GM23338 (cell line): ENCODE measurements at regions not wholly inside any gene's neighbourhood (a gene's known extent, or its start where the extent isn't known, plus 50 kb on each side); places are given as distances from the start of the nearest gene placed in this dataset.

Experiments
- ATAC-seq: fragments of 200-7000 bp; cut with Tn5 transposase; 3 replicates; pipeline ENCODE4 v1.9.1; 2020
- DNase-seq: peaks from one replicate; pipeline ENCODE4 v3.0.0-alpha.2; 2015; ENCODE audit warnings: low spot score
- H2AFZ ChIP-seq: fragments of 200-600 bp; sonication (generic); 2 replicates; pipeline ENCODE4 v1.8.0; 2016; ENCODE audit warnings: antibody characterized with exemption, mild to moderate bottlenecking, moderate library complexity
- H3F3A ChIP-seq: fragments of 200-600 bp; sonication (generic); replicated peaks from 2 replicates; pipeline ENCODE4 v1.8.0; 2017; ENCODE audit warnings: antibody characterized with exemption, mixed run types, low read depth
- H3K27ac ChIP-seq: fragments of 200-600 bp; sonication (generic); 2 replicates; pipeline ENCODE4 v1.6.1; 2016; ENCODE audit warnings: low read depth
- H3K27me3 ChIP-seq: fragments of 200-600 bp; sonication (generic); 2 replicates; pipeline ENCODE4 v1.8.0; 2016; ENCODE audit warnings: mild to moderate bottlenecking, mixed run types, moderate library complexity; ENCODE audit not compliant: insufficient read depth
- H3K36me3 ChIP-seq: fragments of 200-600 bp; sonication (generic); 2 replicates; pipeline ENCODE4 v1.8.0; 2016; ENCODE audit warnings: mild to moderate bottlenecking; ENCODE audit not compliant: insufficient read depth
- H3K4me1 ChIP-seq: fragments of 200-600 bp; sonication (generic); 2 replicates; pipeline ENCODE4 v1.8.0; 2016; ENCODE audit warnings: mild to moderate bottlenecking, moderate library complexity; ENCODE audit not compliant: insufficient read depth
- H3K4me2 ChIP-seq: fragments of 200-600 bp; sonication (generic); 2 replicates; pipeline ENCODE4 v1.7.1; 2017; ENCODE audit warnings: mixed run types
- H3K4me3 ChIP-seq: fragments of 200-600 bp; sonication (generic); 2 replicates; pipeline ENCODE4 v1.6.1; 2016; ENCODE audit warnings: mixed run types
- H3K79me2 ChIP-seq: fragments of 200-600 bp; sonication (generic); replicated peaks from 2 replicates; pipeline ENCODE4 v1.8.0; 2017; ENCODE audit warnings: mild to moderate bottlenecking; ENCODE audit not compliant: insufficient read depth
- H3K9me2 ChIP-seq: fragments of 200-600 bp; sonication (generic); 2 replicates; pipeline ENCODE4 v1.8.0; 2017; ENCODE audit not compliant: insufficient read depth
- H4K20me1 ChIP-seq: fragments of 200-600 bp; sonication (generic); replicated peaks from 2 replicates; pipeline ENCODE4 v1.8.0; 2017; ENCODE audit warnings: mild to moderate bottlenecking; ENCODE audit not compliant: insufficient read depth
- H3K27ac Mint-ChIP-seq: 2 replicates; pipeline ENCODE4 v1.8.0; 2020; ENCODE audit warnings: inconsistent platforms, mild to moderate bottlenecking, moderate library complexity, mixed read lengths
- H3K27me3 Mint-ChIP-seq: 3 replicates; pipeline ENCODE4 v1.8.0; 2022; ENCODE audit warnings: low read depth, mild to moderate bottlenecking, moderate library complexity, mixed read lengths, inconsistent platforms; ENCODE audit not compliant: insufficient read depth, poor library complexity
- H3K36me3 Mint-ChIP-seq: 3 replicates; pipeline ENCODE4 v1.8.0; 2021; ENCODE audit warnings: low read depth, mild to moderate bottlenecking, inconsistent platforms, moderate library complexity, mixed read lengths
- H3K4me1 Mint-ChIP-seq: 3 replicates; pipeline ENCODE4 v1.8.0; 2020; ENCODE audit warnings: mild to moderate bottlenecking, inconsistent platforms, mixed read lengths
- H3K4me3 Mint-ChIP-seq: 3 replicates; pipeline ENCODE4 v1.8.0; 2021; ENCODE audit warnings: moderate library complexity, mild to moderate bottlenecking, inconsistent platforms, mixed read lengths
- H3K9me3 Mint-ChIP-seq: 3 replicates; pipeline ENCODE4 v1.8.0; 2020; ENCODE audit warnings: moderate library complexity, mild to moderate bottlenecking, inconsistent platforms, mixed read lengths
- CREB1 ChIP-seq: fragments of 250-450 bp; sonication (Bioruptor Pico); IDR thresholded peaks from 2 replicates; pipeline ENCODE4 v1.5.0; 2020; ENCODE audit warnings: low read depth, mild to moderate bottlenecking, moderate library complexity
- NANOG ChIP-seq: IDR thresholded peaks from 2 replicates; pipeline ENCODE4 v1.6.1; 2016; ENCODE audit warnings: antibody characterized with exemption, borderline replicate concordance
- ZNF331 ChIP-seq: fragments of 250-450 bp; sonication (Bioruptor Pico); IDR thresholded peaks from 2 replicates; pipeline ENCODE4 v1.5.0; 2020; ENCODE audit warnings: low read depth, mild to moderate bottlenecking, moderate library complexity
- TF ChIP-seq, protein P1 (sequence below): IDR thresholded peaks from 2 replicates; pipeline ENCODE4 v1.6.1; 2016; ENCODE audit warnings: antibody characterized with exemption
- TF ChIP-seq, protein P2 (sequence below): IDR thresholded peaks from one replicate; pipeline ENCODE4 v1.6.1; 2018; ENCODE audit warnings: antibody characterized with exemption; ENCODE audit not compliant: unreplicated experiment
- TF ChIP-seq, protein P3 (sequence below): fragments of 250-450 bp; sonication (Bioruptor Pico); IDR thresholded peaks from 2 replicates; pipeline ENCODE4 v1.5.0; 2020; ENCODE audit warnings: mild to moderate bottlenecking, moderate library complexity

DNA sequence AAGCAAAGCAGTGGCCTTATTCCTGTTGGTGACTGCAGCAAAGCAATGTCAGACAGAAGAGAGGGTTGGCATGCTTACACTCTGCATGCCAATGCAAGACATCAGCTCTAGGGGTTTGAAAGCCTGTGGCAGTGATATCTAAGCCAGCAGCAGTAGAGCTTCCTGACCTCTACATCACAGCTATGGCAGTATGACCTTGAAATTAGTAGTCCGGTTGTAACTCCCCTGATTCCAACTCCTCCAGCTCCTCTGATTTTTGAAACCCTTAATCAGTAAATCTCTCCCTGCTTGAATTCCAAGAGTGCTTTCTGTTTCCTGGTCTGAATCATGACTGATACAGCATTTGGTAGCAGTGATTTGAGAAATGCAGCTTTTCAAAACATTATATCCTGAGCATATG, 60.0 kb upstream of the LRP1B start:
- no peak overlapping the region for H3K27ac ChIP-seq
- H3K79me2 ChIP-seq = no peaks in the 10 kb centered on the region
- no peaks in the 10 kb centered on the region for H3K36me3 Mint-ChIP-seq
- DNase-seq (peak; percentile 5), ATAC-seq (peak; percentile 36; the same call in 2 of the 3 replicates)
- peaks cover 8% of the 10 kb centered on the region; the same call in 2 of the 3 replicates for H3K4me1 Mint-ChIP-seq
- H3K9me3 Mint-ChIP-seq = no peaks in the 10 kb centered on the region
- no peaks in the 10 kb centered on the region for H4K20me1 ChIP-seq
- no peaks in the 10 kb centered on the region for H3K27me3 ChIP-seq
- no peaks in the 10 kb centered on the region for H3K36me3 ChIP-seq
- no peak overlapping the region for H3K4me3 ChIP-seq
- no peaks in the 10 kb centered on the region for H3F3A ChIP-seq
- no peak overlapping the region for H2AFZ ChIP-seq
- no peaks in the 10 kb centered on the region for H3K9me2 ChIP-seq
- no peaks in the 10 kb centered on the region for H3K27me3 Mint-ChIP-seq
- no peak overlapping the region for H3K4me3 Mint-ChIP-seq
- H3K4me2 ChIP-seq = no peak overlapping the region
- H3K27ac Mint-ChIP-seq = no peak overlapping the region
- TF ChIP-seq, protein P1, sequence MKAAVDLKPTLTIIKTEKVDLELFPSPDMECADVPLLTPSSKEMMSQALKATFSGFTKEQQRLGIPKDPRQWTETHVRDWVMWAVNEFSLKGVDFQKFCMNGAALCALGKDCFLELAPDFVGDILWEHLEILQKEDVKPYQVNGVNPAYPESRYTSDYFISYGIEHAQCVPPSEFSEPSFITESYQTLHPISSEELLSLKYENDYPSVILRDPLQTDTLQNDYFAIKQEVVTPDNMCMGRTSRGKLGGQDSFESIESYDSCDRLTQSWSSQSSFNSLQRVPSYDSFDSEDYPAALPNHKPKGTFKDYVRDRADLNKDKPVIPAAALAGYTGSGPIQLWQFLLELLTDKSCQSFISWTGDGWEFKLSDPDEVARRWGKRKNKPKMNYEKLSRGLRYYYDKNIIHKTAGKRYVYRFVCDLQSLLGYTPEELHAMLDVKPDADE = no peak
- TF ChIP-seq NANOG = no peak
- TF ChIP-seq, protein P2, sequence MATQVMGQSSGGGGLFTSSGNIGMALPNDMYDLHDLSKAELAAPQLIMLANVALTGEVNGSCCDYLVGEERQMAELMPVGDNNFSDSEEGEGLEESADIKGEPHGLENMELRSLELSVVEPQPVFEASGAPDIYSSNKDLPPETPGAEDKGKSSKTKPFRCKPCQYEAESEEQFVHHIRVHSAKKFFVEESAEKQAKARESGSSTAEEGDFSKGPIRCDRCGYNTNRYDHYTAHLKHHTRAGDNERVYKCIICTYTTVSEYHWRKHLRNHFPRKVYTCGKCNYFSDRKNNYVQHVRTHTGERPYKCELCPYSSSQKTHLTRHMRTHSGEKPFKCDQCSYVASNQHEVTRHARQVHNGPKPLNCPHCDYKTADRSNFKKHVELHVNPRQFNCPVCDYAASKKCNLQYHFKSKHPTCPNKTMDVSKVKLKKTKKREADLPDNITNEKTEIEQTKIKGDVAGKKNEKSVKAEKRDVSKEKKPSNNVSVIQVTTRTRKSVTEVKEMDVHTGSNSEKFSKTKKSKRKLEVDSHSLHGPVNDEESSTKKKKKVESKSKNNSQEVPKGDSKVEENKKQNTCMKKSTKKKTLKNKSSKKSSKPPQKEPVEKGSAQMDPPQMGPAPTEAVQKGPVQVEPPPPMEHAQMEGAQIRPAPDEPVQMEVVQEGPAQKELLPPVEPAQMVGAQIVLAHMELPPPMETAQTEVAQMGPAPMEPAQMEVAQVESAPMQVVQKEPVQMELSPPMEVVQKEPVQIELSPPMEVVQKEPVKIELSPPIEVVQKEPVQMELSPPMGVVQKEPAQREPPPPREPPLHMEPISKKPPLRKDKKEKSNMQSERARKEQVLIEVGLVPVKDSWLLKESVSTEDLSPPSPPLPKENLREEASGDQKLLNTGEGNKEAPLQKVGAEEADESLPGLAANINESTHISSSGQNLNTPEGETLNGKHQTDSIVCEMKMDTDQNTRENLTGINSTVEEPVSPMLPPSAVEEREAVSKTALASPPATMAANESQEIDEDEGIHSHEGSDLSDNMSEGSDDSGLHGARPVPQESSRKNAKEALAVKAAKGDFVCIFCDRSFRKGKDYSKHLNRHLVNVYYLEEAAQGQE = no peak
- TF ChIP-seq ZNF331 (CRISPR knock-in tag) = no peak
- TF ChIP-seq, protein P3, sequence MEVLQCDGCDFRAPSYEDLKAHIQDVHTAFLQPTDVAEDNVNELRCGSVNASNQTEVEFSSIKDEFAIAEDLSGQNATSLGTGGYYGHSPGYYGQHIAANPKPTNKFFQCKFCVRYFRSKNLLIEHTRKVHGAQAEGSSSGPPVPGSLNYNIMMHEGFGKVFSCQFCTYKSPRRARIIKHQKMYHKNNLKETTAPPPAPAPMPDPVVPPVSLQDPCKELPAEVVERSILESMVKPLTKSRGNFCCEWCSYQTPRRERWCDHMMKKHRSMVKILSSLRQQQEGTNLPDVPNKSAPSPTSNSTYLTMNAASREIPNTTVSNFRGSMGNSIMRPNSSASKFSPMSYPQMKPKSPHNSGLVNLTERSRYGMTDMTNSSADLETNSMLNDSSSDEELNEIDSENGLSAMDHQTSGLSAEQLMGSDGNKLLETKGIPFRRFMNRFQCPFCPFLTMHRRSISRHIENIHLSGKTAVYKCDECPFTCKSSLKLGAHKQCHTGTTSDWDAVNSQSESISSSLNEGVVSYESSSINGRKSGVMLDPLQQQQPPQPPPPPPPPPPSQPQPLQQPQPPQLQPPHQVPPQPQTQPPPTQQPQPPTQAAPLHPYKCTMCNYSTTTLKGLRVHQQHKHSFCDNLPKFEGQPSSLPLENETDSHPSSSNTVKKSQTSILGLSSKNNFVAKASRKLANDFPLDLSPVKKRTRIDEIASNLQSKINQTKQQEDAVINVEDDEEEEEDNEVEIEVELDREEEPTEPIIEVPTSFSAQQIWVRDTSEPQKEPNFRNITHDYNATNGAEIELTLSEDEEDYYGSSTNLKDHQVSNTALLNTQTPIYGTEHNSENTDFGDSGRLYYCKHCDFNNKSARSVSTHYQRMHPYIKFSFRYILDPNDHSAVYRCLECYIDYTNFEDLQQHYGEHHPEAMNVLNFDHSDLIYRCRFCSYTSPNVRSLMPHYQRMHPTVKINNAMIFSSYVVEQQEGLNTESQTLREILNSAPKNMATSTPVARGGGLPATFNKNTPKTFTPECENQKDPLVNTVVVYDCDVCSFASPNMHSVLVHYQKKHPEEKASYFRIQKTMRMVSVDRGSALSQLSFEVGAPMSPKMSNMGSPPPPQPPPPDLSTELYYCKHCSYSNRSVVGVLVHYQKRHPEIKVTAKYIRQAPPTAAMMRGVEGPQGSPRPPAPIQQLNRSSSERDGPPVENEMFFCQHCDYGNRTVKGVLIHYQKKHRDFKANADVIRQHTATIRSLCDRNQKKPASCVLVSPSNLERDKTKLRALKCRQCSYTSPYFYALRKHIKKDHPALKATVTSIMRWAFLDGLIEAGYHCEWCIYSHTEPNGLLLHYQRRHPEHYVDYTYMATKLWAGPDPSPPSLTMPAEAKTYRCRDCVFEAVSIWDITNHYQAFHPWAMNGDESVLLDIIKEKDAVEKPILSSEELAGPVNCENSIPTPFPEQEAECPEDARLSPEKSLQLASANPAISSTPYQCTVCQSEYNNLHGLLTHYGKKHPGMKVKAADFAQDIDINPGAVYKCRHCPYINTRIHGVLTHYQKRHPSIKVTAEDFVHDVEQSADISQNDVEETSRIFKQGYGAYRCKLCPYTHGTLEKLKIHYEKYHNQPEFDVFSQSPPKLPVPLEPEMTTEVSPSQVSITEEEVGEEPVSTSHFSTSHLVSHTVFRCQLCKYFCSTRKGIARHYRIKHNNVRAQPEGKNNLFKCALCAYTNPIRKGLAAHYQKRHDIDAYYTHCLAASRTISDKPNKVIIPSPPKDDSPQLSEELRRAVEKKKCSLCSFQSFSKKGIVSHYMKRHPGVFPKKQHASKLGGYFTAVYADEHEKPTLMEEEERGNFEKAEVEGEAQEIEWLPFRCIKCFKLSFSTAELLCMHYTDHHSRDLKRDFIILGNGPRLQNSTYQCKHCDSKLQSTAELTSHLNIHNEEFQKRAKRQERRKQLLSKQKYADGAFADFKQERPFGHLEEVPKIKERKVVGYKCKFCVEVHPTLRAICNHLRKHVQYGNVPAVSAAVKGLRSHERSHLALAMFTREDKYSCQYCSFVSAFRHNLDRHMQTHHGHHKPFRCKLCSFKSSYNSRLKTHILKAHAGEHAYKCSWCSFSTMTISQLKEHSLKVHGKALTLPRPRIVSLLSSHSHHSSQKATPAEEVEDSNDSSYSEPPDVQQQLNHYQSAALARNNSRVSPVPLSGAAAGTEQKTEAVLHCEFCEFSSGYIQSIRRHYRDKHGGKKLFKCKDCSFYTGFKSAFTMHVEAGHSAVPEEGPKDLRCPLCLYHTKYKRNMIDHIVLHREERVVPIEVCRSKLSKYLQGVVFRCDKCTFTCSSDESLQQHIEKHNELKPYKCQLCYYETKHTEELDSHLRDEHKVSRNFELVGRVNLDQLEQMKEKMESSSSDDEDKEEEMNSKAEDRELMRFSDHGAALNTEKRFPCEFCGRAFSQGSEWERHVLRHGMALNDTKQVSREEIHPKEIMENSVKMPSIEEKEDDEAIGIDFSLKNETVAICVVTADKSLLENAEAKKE (CRISPR knock-in tag) = no peak
- no peak for TF ChIP-seq CREB1
- H3K4me1 ChIP-seq = 0 out of 2 replicates have a peak, but pooled peaks cover 3% of the 10 kb centered on the region
